SH-SY5Y (cell line): ENCODE measurements at regions not wholly inside any gene's neighbourhood (a gene's known extent, or its start where the extent isn't known, plus 50 kb on each side); places are given as distances from the start of the nearest gene placed in this dataset.

Experiments used
- GATA2 ChIP-seq: IDR thresholded peaks from 2 replicates; pipeline ENCODE4 v1.6.1; 2011; ENCODE audit warnings: mild to moderate bottlenecking, low read depth, low read length
- GATA3 ChIP-seq: IDR thresholded peaks from 2 replicates; pipeline ENCODE4 v1.6.1; 2011; ENCODE audit warnings: low read depth, mild to moderate bottlenecking, low read length, moderate library complexity

DNA sequence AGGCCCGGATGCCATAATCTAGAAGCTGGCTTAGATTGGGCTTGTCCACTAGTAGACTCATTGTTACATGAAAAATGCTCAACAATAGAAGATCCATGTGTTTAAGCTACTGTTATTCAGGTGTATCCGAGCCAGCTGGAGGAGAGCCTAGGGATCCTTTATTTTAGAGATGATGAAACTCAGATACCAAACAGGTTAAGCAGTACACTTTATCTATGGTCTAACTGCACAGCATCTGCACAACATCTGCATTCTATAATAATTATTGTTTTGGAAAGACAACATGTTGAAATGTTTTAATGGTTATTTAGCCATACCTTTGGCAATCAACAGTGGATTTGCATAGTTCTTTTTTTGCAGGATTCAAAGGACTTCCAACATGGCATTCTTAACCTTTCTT is 134.1 kb downstream of the RFPL4B start:
- TF ChIP-seq GATA2: no peak
- no peak for TF ChIP-seq GATA3

DNA sequence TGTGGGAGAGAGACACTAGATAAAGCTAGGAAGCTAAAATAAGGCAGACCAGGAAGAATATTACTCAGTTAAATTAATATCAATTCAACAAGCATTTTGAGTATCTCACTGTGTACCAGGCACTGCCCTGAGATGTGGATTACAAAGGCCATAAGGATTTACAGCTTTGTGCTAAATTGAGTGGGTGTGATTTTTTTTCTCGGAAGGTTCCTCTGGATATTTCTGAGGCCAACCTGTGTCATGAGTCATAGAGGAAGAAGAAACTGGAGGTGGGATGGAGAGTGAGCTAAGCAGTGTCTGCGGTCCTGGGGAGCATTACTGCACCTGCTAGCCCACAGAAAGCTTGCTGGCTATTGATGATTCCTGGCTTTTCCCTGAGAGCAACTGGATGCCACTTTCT is 135.2 kb downstream of the RFPL4B start:
- TF ChIP-seq GATA3: no peak
- TF ChIP-seq GATA2: no peak

DNA sequence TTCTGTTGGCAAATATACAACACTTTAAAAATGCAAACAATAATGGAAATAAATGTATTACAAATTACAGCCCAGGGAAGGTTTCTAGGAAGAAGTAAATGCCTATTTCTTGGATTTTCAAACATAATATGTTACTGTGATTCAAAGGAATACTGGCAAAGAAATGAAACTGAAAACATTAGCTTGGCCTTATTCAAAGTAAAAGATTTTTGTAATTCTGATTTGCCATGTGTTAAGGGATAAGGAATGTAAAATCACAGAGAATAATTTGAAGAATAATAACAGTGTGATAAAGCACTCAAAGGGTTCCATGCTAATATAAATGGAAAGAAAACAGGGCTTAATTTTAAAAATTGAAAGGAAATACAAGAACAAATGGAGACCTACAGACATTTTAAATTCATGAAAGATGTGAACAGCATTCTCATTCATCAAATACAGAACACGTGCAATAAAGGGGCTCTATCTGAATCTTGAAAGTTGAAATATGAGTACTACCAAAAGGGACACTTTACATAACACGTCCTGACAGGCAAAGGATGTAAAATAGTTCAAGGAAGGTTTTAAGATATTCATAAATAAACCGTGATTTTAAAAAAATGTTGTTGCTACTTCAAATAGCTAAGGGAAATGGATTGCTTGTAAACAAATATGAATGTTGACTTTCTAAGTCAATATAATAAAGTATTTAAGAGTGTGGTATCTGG is 138.1 kb downstream of the RFPL4B start:
- TF ChIP-seq GATA2: no peak
- no peak for TF ChIP-seq GATA3

- TF ChIP-seq GATA3 (no peak), GATA2 (no peak)
These were observed 138.7 kb downstream of the RFPL4B start for GRCh38 chr6:112485827-112486212.

DNA sequence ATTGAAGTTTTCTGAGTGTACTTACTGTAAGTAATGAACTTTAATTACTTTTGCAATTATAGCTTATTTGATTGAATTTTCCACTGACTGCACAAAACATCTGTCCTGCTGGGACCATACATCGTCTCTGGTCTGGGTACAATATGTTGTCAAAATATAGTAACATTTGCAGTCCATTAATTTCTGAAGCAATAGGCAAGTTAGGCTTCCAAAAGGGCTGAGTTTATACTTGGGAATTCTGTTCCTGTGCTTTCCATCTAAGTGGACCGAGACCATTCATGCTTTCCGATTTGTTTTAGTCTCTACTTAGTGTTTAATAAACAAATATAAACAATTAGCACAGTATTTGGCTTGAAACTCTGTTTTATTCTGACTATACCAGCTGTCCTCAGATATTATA is 139.3 kb downstream of the RFPL4B start:
- TF ChIP-seq GATA2: no peak
- TF ChIP-seq GATA3: no peak

- TF ChIP-seq GATA3: no peak
- TF ChIP-seq GATA2: no peak
These were observed 141.1 kb downstream of the RFPL4B start for GRCh38 chr6:112488238-112488637.

GRCh38 chr6:112501705-112502104 is 154.6 kb downstream of the RFPL4B start:
- TF ChIP-seq GATA3: no peak
- TF ChIP-seq GATA2: no peak

DNA sequence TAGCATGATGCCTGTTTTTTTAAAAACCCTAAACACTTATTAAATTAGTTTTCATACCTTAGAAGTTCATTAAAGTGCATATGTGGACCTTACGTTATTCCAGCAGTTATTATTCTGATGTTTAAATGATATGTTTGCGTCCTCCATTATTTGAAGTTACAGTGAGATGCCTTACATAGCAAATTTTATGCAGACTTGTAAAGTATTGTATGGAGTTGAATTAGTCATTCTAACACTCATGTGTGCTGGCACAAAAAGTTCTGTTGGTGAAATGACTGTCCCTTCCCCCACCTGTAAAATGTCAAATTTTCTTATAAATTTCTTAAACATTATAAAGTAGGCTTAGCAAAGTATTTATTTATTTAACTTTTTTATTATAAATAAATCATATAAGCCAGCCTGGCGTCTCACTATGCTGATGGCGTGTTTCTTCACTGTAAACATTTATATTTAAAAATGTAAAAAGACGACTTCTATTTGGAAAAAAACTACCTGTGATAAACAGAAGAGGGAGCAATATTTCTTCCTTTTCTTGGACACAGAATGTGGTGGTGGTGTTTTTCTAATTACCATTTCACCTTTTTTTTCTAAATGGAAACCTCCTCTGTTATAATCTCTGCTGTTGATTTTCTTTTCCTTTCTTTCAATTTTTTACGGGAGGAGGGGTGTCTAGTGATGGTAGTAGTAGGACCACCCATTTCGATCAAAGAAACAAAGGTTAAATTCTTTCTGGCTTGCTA is 155.4 kb downstream of the RFPL4B start:
- TF ChIP-seq GATA2: no peak
- TF ChIP-seq GATA3: no peak

- TF ChIP-seq GATA2 (no peak), GATA3 (no peak)
These were observed 156.0 kb downstream of the RFPL4B start for GRCh38 chr6:112503091-112503596.

- TF ChIP-seq GATA3 (no peak), GATA2 (no peak)
These were observed 157.5 kb downstream of the RFPL4B start for GRCh38 chr6:112504621-112505020.

- TF ChIP-seq GATA3 (no peak), GATA2 (no peak)
These were observed 164.3 kb downstream of the RFPL4B start for GRCh38 chr6:112511441-112511840.

- TF ChIP-seq GATA3 (no peak), GATA2 (no peak)
These were observed 166.0 kb downstream of the RFPL4B start for GRCh38 chr6:112513175-112513574.

DNA sequence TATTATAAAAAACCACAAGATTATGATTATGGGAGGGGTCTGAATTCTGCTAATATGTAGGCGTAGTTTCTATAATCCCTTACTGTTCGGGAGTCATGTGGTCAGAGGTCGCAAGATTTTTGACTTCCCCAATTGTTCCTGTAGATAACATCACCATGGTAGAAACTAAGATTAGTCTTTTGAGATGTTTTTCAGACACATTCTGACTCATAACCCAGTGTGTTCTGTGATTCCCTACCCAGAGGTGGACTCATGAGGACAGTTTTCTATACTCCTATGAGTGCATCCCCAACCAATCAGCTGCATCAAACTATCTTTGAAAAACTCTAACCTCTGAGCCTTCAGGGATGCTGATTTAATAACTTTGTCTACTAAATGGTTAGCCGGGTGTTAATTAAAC is 175.5 kb downstream of the RFPL4B start:
- TF ChIP-seq GATA2: no peak
- no peak for TF ChIP-seq GATA3

- TF ChIP-seq GATA3: no peak
- TF ChIP-seq GATA2: no peak
These were observed 176.9 kb downstream of the RFPL4B start for GRCh38 chr6:112524071-112524470.

DNA sequence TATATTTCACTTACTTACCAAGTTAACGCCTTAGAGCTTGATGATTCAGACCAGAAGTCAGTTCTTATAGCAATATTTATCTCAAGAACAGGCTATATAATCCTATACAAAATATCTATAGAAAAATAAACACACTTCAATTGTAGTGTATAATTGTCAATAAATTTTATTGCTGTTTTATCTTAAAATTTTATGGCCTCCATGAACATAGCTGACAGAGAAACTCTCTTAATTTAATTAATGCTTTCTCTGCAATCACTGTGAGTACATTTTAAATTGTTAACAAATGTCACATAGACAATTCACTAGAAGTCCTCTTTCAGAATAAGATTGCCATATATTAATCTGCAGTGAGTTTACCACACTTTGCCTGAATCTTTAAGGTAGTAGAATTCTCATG is 178.6 kb downstream of the RFPL4B start:
- TF ChIP-seq GATA2: no peak
- TF ChIP-seq GATA3: no peak

GRCh38 chr6:112526594-112526993 is 179.5 kb downstream of the RFPL4B start:
- TF ChIP-seq GATA3 (no peak), GATA2 (no peak)
